ENCODE measurements at regions not wholly inside any gene's neighbourhood (a gene's known extent, or its start where the extent isn't known, plus 50 kb on each side); places are given as distances from the start of the nearest gene placed in this dataset.

DNA sequence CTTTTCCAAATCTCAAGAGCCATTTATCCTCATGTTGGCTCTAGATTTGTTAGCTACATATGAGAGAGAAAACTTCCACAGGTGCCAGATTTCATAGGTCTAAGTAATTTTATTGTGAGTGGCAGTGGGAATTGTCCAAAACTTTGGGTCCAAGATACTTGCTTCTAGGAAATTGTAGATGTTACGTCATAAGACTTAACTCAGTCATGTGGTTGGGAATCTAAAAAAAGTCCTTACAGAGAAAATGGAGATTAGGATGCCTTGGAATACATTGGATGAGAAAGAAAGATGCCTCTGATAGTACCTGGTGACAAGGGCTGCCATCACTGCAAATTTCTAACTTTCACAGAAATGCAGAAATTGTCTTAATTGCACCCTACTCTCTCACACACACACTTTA is 506.5 kb downstream of the C4orf33 start:
- TF ChIP-seq, protein P1, sequence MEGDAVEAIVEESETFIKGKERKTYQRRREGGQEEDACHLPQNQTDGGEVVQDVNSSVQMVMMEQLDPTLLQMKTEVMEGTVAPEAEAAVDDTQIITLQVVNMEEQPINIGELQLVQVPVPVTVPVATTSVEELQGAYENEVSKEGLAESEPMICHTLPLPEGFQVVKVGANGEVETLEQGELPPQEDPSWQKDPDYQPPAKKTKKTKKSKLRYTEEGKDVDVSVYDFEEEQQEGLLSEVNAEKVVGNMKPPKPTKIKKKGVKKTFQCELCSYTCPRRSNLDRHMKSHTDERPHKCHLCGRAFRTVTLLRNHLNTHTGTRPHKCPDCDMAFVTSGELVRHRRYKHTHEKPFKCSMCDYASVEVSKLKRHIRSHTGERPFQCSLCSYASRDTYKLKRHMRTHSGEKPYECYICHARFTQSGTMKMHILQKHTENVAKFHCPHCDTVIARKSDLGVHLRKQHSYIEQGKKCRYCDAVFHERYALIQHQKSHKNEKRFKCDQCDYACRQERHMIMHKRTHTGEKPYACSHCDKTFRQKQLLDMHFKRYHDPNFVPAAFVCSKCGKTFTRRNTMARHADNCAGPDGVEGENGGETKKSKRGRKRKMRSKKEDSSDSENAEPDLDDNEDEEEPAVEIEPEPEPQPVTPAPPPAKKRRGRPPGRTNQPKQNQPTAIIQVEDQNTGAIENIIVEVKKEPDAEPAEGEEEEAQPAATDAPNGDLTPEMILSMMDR (IDR thresholded peaks at IDR 0.05; ENCODE audit: borderline replicate concordance, extremely low read depth, low read length, poor library complexity, severe bottlenecking), result no peak
- TF ChIP-seq EZH2 (IDR thresholded peaks at IDR 0.05; ENCODE audit: borderline replicate concordance, low read depth, low read length, severe bottlenecking), result no peak
- H3K4me2 ChIP-seq (ENCODE audit: insufficient read depth, low read length), result no peak overlapping the region
- DNase-seq (no peak), ATAC-seq (ENCODE audit: insufficient read depth, low read depth) (no peak)
- H3K9ac ChIP-seq (ENCODE audit: low read depth, low read length), result no peak overlapping the region
- no peaks in the 10 kb centered on the region for H3K9me3 ChIP-seq (ENCODE audit: insufficient read depth, low read length, severe bottlenecking)
- no peak overlapping the region for H3K27ac ChIP-seq (ENCODE audit: low read length)
- no peak overlapping the region for H3K4me3 ChIP-seq (ENCODE audit: low read depth in 1 of 2, low read length in 2 of 2)
- H4K20me1 ChIP-seq (ENCODE audit: insufficient read depth, low read length), result no peaks in the 10 kb centered on the region
- no peaks in the 10 kb centered on the region for H3K36me3 ChIP-seq (ENCODE audit: insufficient read depth, low read length)
- H3K79me2 ChIP-seq (ENCODE audit: insufficient read depth, low read length), result no peaks in the 10 kb centered on the region
- no peak overlapping the region; the same call in 1 of the 2 replicates for H2AFZ ChIP-seq (ENCODE audit: low read depth, low read length)
- peaks cover 21% of the 10 kb centered on the region for H3K4me1 ChIP-seq (ENCODE audit: insufficient read depth, low read length)
- no peaks in the 10 kb centered on the region for H3K27me3 ChIP-seq (ENCODE audit: insufficient read depth, low read length, poor library complexity)

GRCh38 chr4:129603241-129603931 is 507.4 kb downstream of the C4orf33 start:
- H3K4me3 ChIP-seq (ENCODE audit: low read depth in 1 of 2, low read length in 2 of 2), result no peak overlapping the region
- no peaks in the 10 kb centered on the region for H3K27me3 ChIP-seq (ENCODE audit: insufficient read depth, low read length, poor library complexity)
- 0 out of 2 replicates have a peak overlapping the region, but pooled peaks have one; percentile 2 for H2AFZ ChIP-seq (ENCODE audit: low read depth, low read length)
- no peaks in the 10 kb centered on the region for H4K20me1 ChIP-seq (ENCODE audit: insufficient read depth, low read length)
- no peaks in the 10 kb centered on the region for H3K9me3 ChIP-seq (ENCODE audit: insufficient read depth, low read length, severe bottlenecking)
- H3K4me2 ChIP-seq (ENCODE audit: insufficient read depth, low read length), result no peak overlapping the region
- peaks cover 21% of the 10 kb centered on the region for H3K4me1 ChIP-seq (ENCODE audit: insufficient read depth, low read length)
- no peak overlapping the region for H3K9ac ChIP-seq (ENCODE audit: low read depth, low read length)
- no peaks in the 10 kb centered on the region for H3K36me3 ChIP-seq (ENCODE audit: insufficient read depth, low read length)
- DNase-seq (no peak), ATAC-seq (ENCODE audit: insufficient read depth, low read depth) (no peak)
- H3K27ac ChIP-seq (ENCODE audit: low read length), result no peak overlapping the region
- no peaks in the 10 kb centered on the region for H3K79me2 ChIP-seq (ENCODE audit: insufficient read depth, low read length)
- TF ChIP-seq EZH2 (IDR thresholded peaks at IDR 0.05; ENCODE audit: borderline replicate concordance, low read depth, low read length, severe bottlenecking), result no peak
- TF ChIP-seq, protein P1 (IDR thresholded peaks at IDR 0.05; ENCODE audit: borderline replicate concordance, extremely low read depth, low read length, poor library complexity, severe bottlenecking), result no peak

GRCh38 chr4:129604632-129605255 is 508.8 kb downstream of the C4orf33 start:
- Histone ChIP-seq H3K4me3 (ENCODE audit: low read depth in 1 of 2, low read length in 2 of 2) (no peak overlapping the region), H3K27ac (ENCODE audit: low read length) (no peak overlapping the region; the same call in 1 of the 2 replicates), H3K4me2 (ENCODE audit: insufficient read depth, low read length) (no peak overlapping the region), H3K9ac (ENCODE audit: low read depth, low read length) (no peak overlapping the region), H2AFZ (ENCODE audit: low read depth, low read length) (peak overlapping the region; percentile 23), H3K27me3 (ENCODE audit: insufficient read depth, low read length, poor library complexity) (no peaks in the 10 kb centered on the region), H3K9me3 (ENCODE audit: insufficient read depth, low read length, severe bottlenecking) (no peaks in the 10 kb centered on the region), H4K20me1 (ENCODE audit: insufficient read depth, low read length) (no peaks in the 10 kb centered on the region), H3K79me2 (ENCODE audit: insufficient read depth, low read length) (no peaks in the 10 kb centered on the region), H3K4me1 (ENCODE audit: insufficient read depth, low read length) (peaks cover 21% of the 10 kb centered on the region), H3K36me3 (ENCODE audit: insufficient read depth, low read length) (no peaks in the 10 kb centered on the region)
- DNase-seq, result no peak
- no peak for ATAC-seq (ENCODE audit: insufficient read depth, low read depth)
- TF ChIP-seq, protein P1 (IDR thresholded peaks at IDR 0.05; ENCODE audit: borderline replicate concordance, extremely low read depth, low read length, poor library complexity, severe bottlenecking), result no peak
- TF ChIP-seq EZH2 (IDR thresholded peaks at IDR 0.05; ENCODE audit: borderline replicate concordance, low read depth, low read length, severe bottlenecking), result no peak

Measured in DND-41 (cell line).